ENCODE measurements at regions not wholly inside any gene's neighbourhood (a gene's known extent, or its start where the extent isn't known, plus 50 kb on each side); places are given as distances from the start of the nearest gene placed in this dataset.
"Not testable (repeated sequence)": the region's sequence is repeated elsewhere in the genome, so short reads cannot be mapped to it uniquely, and the experiment has no call there.

- DNase-seq (ENCODE audit: extremely low read depth in 1 of 2, low read depth in 1 of 2): no peak
These were observed 740.1 kb downstream of the PLCL1 start for GRCh38 chr2:198544461-198544860.

- no peak for DNase-seq (ENCODE audit: extremely low read depth in 1 of 2, low read depth in 1 of 2)
These were observed 730.4 kb downstream of the PLCL1 start for GRCh38 chr2:198534756-198535155.

- DNase-seq (ENCODE audit: extremely low read depth in 1 of 2, low read depth in 1 of 2): no peak
These were observed 721.0 kb downstream of the PLCL1 start for GRCh38 chr2:198525211-198525969.

- DNase-seq (ENCODE audit: extremely low read depth in 1 of 2, low read depth in 1 of 2): no peak
These were observed 719.3 kb downstream of the PLCL1 start for GRCh38 chr2:198523710-198524109.

GRCh38 chr2:198518935-198519334 is 714.5 kb downstream of the PLCL1 start:
- no peak for DNase-seq (ENCODE audit: extremely low read depth in 1 of 2, low read depth in 1 of 2)

GRCh38 chr2:198517976-198518375 is 713.6 kb downstream of the PLCL1 start:
- no peak for DNase-seq (ENCODE audit: extremely low read depth in 1 of 2, low read depth in 1 of 2)

- DNase-seq (ENCODE audit: extremely low read depth in 1 of 2, low read depth in 1 of 2): not testable (repeated sequence)
These were observed 704.2 kb downstream of the PLCL1 start for GRCh38 chr2:198508610-198509009.

GRCh38 chr2:198499539-198499938 is 695.1 kb downstream of the PLCL1 start:
- DNase-seq (ENCODE audit: extremely low read depth in 1 of 2, low read depth in 1 of 2): no peak

- no peak for DNase-seq (ENCODE audit: extremely low read depth in 1 of 2, low read depth in 1 of 2)
These were observed 694.1 kb downstream of the PLCL1 start for GRCh38 chr2:198498516-198498915.

- DNase-seq (ENCODE audit: extremely low read depth in 1 of 2, low read depth in 1 of 2): no peak
These were observed 693.7 kb downstream of the PLCL1 start for GRCh38 chr2:198498048-198498447.

- DNase-seq (ENCODE audit: extremely low read depth in 1 of 2, low read depth in 1 of 2): no peak
These were observed 690.5 kb downstream of the PLCL1 start for GRCh38 chr2:198494931-198495330.

- DNase-seq (ENCODE audit: extremely low read depth in 1 of 2, low read depth in 1 of 2): no peak
These were observed 686.4 kb downstream of the PLCL1 start for GRCh38 chr2:198490748-198491147.

GRCh38 chr2:198488964-198489363 is 684.6 kb downstream of the PLCL1 start:
- no peak for DNase-seq (ENCODE audit: extremely low read depth in 1 of 2, low read depth in 1 of 2)

GRCh38 chr2:198483051-198483450 is 678.7 kb downstream of the PLCL1 start:
- DNase-seq (ENCODE audit: extremely low read depth in 1 of 2, low read depth in 1 of 2): no peak

GRCh38 chr2:198479065-198479464 is 674.7 kb downstream of the PLCL1 start:
- no peak for DNase-seq (ENCODE audit: extremely low read depth in 1 of 2, low read depth in 1 of 2)

- DNase-seq (ENCODE audit: extremely low read depth in 1 of 2, low read depth in 1 of 2): no peak
These were observed 674.0 kb downstream of the PLCL1 start for GRCh38 chr2:198478361-198478760.

- no peak for DNase-seq (ENCODE audit: extremely low read depth in 1 of 2, low read depth in 1 of 2)
These were observed 671.6 kb downstream of the PLCL1 start for GRCh38 chr2:198476007-198476406.

GRCh38 chr2:198471291-198471690 is 666.9 kb downstream of the PLCL1 start:
- no peak for DNase-seq (ENCODE audit: extremely low read depth in 1 of 2, low read depth in 1 of 2)

GRCh38 chr2:198468136-198468535 is 663.7 kb downstream of the PLCL1 start:
- no peak for DNase-seq (ENCODE audit: extremely low read depth in 1 of 2, low read depth in 1 of 2)

GRCh38 chr2:198465970-198466369 is 661.6 kb downstream of the PLCL1 start:
- no peak for DNase-seq (ENCODE audit: extremely low read depth in 1 of 2, low read depth in 1 of 2)

- DNase-seq (ENCODE audit: extremely low read depth in 1 of 2, low read depth in 1 of 2): no peak
These were observed 652.0 kb downstream of the PLCL1 start for GRCh38 chr2:198456418-198456817.

GRCh38 chr2:198453866-198454265 is 649.5 kb downstream of the PLCL1 start:
- DNase-seq (ENCODE audit: extremely low read depth in 1 of 2, low read depth in 1 of 2): no peak

GRCh38 chr2:198452327-198452726 is 647.9 kb downstream of the PLCL1 start:
- DNase-seq (ENCODE audit: extremely low read depth in 1 of 2, low read depth in 1 of 2): no peak

Measured in activated CD8-positive, alpha-beta memory T cell treated with anti-CD3 and anti-CD28 coated beads for 1 hour (primary cell).